ENCODE measurements at regions not wholly inside any gene's neighbourhood (a gene's known extent, or its start where the extent isn't known, plus 50 kb on each side); places are given as distances from the start of the nearest gene placed in this dataset.
"Not testable (repeated sequence)": the region's sequence is repeated elsewhere in the genome, so short reads cannot be mapped to it uniquely, and the experiment has no call there.

GRCh38 chr3:73154261-73154660 lies 92.8 kb downstream of the EBLN2 start:
- TF ChIP-seq CTCF (IDR thresholded peaks at IDR 0.05); ZFX (IDR thresholded peaks at IDR 0.05; ENCODE audit: borderline replicate concordance): not testable (repeated sequence)
